ENCODE measurements at regions not wholly inside any gene's neighbourhood (a gene's known extent, or its start where the extent isn't known, plus 50 kb on each side); places are given as distances from the start of the nearest gene placed in this dataset.
"Not testable (repeated sequence)": the region's sequence is repeated elsewhere in the genome, so short reads cannot be mapped to it uniquely, and the experiment has no call there.

DNA sequence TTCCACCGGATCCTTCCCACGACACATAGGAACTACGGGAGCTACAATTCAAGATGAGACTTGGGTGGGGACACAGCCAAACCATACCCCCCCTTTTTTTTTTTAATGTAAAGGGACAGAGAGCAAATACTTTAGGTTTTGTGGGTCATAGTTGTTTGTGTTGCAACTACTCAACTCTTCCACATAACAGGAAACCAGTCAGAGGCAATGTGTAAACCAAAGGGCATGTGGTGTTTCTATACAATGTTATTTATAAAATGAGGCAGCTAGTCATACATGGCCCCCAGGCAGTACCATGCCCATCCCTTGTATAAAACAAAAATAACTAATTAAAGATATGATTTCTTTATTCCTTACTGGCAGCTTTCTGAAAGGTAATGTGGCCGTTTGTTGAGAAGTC, 845.4 kb upstream of the ADAMTS5 start:
- DNase-seq: no peak

DNA sequence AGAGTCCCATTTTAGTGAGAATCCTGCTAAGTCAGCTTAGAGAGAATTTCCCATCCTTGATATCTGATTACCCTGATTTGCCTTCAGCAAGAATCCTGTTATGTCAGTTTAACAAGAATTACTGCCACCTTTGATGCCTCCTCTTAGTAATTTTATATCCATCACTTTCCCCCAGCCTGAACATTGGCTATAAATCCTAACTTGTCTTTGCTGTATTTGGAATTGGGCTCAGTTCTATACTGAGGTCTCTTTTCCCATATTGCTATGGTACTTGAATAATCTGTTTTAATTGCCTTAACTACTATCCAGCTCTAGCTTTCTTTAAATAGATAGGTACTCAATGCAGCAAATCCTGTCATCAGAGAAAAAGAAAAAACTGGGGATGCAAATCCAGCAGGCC, 842.0 kb upstream of the ADAMTS5 start:
- no peak for DNase-seq

DNA sequence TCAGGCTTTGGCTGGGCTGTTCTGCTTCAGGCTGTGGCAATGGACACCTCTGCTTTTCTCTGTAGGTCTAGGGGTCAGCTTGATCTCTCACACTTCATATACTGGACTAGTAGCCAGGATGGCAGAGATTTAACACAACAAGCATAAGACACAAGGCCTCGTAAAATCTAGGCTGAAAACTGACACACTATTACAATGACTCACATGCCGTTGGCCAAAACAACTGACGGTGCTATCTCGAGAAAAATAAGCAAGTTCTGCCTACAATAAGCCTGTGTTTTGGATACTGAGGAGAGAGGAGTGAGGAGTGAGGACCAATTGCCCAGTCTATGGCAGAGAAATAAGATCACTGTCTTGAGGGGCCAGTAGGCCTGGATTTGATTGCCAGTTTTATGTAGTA, 840.7 kb upstream of the ADAMTS5 start:
- no peak for DNase-seq

DNA sequence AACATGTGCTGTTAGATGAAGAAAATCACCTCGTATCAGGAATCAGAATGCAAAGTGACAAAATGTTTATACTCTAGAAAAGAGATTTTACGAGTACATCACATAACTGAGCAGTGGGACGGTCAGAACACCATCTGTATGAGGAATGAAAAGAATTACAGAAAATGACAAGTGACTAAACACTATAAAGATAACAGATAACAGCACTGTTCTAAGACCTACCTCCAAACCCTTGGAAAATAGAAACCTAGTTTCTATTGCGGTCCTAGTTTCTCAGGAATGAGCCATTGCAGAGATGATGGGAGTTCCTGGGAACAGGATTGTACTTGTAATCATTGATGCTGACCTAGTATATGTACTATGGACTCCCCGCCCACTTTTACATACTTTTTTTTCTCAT, 839.4 kb upstream of the ADAMTS5 start:
- DNase-seq: no peak

DNA sequence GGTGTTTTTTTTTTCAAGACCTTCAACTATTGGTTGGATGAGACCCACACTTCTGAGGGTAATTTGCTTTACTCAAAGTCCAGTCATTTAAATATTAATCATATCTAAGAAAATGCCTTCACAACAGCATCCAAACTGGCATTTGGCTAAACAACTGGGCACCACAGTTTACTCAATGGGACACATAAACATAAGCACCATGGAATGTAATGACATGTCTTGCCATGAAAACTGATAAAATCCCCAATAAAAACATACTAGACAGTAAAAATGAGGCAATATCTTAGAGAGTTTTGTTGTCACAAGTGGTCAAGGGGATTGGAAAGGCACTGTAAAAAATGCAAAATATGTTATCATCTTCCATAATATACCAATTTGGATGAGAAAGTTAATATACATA, 838.8 kb upstream of the ADAMTS5 start:
- no peak for DNase-seq

DNA sequence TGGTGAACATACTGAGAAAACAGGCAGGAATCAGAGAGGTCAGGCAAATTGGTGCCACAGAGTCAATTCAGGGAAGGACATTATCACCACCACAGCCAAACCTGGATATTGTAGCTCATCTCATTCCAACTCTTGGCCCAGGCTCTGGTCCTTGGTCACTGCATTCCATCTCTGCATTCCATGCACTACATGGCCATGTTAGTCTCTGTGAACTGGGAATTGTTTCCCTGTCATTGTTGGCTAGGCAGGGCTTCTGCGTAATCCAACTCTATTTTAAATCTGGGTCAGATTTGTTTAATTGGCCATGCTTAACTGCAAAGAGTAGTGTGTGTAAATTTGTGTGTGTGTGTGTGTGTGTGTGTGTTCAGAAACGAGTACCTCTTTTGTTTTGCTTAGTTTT, 837.6 kb upstream of the ADAMTS5 start:
- no peak for DNase-seq

DNA sequence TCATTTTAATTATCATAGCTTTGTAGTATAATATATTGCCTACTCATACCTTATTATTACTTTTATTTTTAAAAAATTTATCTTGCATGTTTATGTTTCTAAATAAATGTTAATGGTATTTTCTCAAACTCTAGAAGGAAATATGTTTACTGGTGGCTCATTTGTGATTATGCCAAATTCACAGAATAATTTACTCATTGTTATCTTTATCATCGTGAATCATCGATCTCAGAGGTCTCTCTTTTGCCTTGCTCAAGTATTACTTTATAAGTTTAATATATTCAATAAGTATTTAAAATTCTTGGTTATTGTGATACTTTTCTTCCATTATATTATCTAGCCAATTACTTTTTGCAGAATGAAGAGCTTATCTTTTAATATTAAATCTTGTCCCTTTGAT, 836.7 kb upstream of the ADAMTS5 start:
- no peak for DNase-seq

DNA sequence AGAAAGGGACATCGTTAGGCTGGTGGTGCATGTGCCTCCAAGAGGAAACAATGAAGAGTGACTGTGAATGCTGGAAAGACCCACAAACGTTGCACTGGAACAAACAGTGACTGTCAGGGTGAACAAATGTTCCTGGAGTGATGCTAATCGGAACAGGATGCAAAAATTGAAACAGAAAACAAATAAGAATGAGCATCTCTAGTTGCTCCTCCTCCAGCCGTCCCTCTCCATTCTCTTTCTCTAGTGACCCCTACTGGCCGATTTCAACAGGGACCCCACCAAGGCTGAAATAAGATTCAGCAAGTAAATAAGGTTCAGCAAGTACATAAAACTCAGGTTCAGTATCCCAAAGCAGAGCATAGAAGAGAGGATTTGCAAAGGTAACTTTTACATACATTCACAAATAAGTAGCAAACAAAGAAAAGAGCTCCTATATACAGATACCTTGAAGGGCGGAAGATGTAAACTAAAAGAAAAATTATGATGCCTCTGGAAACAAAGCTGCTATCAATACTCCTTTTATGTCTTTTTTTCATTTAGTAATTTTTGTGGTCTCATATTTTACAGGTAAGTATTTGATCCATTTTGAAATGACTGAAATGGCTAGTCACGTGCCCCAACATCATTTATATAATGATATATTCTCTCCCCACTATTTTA, 836.1 kb upstream of the ADAMTS5 start:
- peak; percentile 39 for DNase-seq

DNA sequence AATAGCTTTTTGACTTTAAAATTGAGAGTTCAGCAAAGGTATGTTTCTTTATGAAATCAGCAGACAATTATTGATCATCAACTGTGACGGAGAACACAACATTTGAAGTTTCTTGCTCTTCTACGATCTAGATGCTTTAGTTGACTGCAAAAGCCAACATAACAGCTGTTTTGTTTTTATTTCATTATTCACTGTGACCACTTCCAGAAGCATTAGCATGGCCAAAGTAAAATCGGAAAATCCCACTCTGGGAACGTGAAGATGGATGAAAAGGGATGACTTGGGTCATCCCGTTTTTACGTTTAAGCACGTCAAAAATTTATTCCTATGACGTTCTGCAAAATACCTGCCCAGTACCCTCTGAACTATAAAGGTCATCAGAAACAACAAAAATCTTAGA, 833.0 kb upstream of the ADAMTS5 start:
- no peak for DNase-seq

DNA sequence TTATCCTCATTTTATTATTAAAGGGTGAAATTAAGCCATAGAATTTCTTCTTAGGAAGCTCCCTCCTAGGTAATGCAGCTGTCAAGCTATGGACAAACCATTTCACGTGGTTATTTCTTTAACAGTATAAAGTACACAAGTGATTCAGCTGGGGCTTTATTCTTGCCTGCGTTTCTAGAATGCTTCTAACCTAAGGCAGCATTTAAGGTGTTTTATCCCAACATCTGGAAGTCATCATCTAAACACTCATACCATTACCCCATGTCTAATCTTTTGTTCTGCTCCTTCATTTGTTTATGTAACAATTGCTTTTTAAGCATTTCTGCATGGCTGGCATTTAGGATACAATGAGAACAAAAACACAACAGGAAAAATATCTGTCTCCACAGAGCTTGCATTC, 829.2 kb upstream of the ADAMTS5 start:
- DNase-seq: no peak

DNA sequence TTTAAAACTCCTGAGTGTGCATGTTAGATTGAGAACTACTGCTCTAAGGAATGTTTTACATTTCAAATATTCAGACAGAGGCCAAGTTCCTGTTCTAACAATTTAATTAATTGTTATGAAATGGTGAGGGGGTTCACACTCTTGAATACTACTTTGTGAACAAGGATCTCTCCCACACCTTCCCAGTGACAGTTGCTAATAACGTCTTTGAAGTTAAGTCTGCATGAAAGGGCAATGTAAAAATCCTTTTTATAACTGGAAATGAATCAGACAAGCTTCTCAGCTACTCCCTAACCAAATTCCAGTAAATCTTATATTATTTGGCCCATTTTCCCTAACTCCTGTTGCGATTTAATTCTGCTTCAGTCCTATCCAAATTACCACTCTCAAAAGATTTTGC, 828.5 kb upstream of the ADAMTS5 start:
- DNase-seq: no peak

DNA sequence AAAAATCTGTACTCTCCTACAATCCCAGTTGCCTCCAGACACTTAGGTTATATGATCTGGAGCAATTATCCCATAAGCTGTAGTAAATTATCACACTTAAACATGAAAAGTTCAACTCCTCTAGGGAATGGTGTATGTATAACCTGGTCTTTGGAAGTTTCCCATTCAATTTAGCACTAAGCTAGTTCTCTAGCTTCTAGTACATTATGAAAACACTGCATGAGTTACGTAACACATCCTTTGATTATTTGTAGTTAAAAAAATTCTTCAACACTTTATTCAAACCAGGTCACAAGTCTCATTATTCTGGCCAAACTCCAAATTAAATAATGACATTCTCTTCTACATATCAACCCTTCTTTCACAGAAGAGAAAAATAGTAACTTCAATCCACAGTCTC, 827.0 kb upstream of the ADAMTS5 start:
- no peak for DNase-seq

DNA sequence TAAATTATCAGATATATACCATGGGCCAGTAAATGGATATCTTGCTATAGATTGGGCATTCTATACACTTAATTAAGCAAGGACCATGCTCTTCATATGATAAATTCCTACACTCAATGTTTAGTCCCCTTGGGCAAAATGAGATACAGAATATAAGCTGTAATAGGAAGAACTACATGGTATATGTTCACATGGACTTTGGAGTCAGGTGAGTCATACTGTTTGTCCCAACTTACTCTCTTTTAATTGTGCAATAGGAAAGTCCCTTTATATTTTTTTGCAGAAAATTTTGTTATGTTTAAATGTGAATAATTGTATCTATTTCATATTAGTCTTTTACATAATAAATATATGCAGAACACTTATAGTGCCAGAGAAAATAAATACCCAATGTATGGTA, 820.2 kb upstream of the ADAMTS5 start:
- no peak for DNase-seq

DNA sequence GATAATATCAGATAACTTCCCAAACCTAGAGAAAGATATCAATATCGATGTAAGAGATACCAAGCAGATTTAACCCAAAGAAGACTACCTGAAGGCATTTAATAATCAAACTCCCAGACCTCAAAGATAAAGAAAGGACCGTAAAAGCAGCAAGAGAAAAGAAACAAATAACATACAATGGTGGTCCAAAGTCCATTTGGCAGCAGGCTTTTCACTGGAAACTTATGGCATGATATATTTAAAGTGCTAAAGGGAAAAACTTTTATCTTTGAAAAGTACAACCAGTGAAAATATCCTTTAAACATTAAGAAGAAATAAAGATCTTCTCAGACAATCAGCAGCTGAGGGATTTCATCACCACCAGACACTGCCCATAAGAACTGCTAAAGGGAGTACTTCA, 812.7 kb upstream of the ADAMTS5 start:
- DNase-seq: no peak

DNA sequence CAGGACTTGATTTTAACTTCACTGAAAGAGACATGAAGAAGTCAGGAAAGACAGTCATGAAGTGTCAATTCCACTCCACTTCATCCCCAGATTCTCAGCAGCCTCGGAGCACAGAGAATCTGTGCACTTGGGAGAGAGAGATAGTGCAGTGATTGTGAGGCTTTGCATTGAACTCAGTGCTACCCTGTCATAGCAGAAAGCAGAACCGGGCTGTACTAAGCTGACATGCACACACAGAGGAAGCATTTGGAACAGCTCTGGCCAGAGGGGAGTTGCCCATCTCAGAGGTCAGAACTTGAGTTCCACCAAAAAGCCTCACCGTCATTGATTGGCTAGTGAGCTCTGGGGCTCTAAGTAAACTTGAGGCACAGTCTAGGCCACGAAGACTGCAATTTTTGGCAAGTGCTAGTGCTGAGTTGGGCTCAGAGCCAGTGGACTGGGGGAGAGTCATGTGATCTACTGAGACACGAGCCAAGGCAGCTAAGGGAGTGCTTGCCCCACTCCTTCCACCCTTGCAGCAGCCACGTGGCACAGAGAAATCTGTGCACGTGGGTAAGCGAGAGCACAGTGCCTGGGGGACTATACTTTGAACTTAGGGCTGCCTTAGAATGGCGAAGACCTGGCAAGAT, 810.2 kb upstream of the ADAMTS5 start:
- DNase-seq: no peak

DNA sequence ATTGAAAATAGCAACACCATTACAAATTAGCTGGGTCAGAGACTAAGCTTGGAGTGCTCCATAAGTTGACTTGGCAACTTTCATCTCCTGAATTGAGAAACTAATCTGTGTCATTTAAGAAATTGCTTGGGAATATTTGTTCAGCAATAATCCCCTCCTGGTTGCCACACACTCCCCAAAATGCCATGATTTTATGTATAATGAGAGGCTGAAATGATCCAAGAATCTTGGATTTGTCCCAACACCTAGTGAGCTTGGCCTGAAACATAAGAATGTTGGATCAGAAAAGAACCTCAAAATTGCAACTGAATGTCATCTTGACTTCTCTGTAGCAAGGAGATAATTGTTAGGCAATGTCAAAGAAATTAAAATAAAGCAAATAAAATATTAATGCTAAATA, 805.9 kb upstream of the ADAMTS5 start:
- DNase-seq: no peak

DNA sequence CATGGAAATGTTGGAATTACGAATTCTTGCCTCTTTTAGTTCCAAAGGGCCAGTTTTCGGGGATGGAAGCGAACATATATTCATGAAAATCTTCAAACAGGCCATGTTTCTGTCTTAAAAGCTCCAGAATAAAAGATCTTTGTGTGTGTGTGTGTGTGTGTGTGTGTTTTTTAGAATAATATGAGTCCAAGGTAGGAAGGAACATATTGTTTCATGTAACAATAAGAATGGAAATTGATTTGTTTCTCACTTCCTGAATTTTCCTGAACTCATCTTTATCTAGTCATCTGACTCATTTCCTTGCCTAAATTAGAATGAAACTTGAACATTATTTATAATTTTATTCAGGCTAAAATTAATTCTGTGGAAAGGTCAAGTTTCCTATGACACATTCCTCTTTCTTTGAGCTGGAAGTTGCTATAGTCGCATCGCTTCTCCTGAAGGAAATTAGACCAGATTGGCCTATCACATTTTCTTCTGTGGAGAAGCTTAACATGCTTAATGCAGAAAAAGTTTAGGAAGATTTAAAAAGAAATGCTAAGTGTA, 805.1 kb upstream of the ADAMTS5 start:
- DNase-seq: no peak

DNA sequence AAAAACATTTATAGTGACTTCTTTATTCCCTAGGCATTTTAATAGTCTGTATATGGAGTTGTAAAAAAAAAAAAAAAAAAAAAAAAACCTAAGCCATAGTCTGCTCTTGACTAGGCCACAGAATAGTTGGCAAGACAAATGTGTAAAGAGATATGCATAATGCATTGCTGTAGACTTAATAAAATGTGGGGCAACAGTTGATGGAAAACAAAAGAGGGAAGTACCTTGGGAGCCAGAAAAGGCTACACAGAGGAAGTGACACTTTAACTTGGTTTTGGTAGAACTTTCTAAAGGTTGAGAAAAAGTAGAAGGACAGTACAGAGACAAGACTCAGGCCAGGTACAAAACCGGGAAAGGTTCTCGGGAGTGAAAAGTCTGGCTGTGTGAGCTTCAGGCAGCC, 802.9 kb upstream of the ADAMTS5 start:
- DNase-seq: no peak

DNA sequence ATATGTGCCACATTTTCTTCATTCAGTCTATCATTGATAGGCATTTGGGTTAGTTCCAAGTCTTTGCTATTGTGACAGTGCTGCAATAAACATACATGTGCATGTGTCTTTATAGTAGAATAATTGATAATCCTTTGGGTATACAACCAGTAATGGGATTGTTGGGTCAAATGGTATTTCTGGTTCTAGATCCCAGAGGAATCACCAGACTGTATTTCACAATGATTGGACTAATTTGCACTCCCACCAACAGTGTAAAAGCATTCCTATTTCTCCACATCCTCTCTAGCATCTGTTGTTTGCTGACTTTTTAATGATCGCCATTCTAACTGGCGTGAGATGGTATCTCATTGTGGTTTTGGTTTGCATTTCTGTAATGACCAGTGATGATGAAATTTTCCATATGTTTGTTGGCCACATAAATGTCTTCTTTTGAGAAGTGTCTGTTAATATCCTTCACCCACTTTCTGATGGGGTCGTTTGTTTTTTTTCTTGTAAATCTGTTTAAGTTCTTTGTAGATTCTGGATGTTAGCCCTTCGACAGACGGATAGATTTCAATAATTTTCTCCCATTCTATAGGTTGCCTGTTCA, 801.3 kb upstream of the ADAMTS5 start:
- not testable (repeated sequence) for DNase-seq

DNA sequence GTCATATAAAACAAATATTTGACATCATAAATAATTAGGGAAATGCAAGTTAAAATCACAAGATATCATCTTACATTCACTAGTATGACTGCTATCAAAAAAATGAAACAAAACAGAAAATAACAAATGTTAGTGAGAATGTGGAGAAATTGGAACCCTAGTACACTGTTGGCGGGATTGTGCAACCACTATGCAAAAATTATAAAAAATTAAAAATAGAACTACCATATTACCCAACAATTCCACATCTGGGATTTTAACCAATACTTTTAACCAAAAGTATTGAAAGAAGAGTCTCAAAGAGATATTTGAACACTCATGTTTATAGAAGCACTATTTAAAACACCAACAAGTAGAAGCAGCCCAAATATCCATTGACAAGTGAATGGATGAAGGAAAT, 797.2 kb upstream of the ADAMTS5 start:
- DNase-seq: no peak

DNA sequence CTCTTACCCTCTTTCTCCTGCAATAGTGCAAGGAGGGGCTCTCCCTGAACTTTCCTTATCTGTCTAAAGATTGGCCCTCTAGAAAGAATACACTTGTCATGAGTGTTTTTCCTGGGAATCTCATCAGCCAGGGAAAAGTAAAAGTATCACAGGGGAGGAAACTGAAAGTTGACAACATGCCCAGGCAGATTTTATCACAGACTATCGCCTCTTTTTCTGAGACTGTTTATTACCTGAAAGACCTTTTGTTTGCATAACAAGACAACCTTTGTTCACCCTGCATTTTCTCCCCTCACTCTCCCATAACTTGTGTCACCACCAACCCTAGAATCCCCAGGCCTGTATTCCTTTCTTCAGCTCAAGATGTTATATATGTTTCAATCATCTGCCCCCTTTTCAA, 794.7 kb upstream of the ADAMTS5 start:
- no peak for DNase-seq

DNA sequence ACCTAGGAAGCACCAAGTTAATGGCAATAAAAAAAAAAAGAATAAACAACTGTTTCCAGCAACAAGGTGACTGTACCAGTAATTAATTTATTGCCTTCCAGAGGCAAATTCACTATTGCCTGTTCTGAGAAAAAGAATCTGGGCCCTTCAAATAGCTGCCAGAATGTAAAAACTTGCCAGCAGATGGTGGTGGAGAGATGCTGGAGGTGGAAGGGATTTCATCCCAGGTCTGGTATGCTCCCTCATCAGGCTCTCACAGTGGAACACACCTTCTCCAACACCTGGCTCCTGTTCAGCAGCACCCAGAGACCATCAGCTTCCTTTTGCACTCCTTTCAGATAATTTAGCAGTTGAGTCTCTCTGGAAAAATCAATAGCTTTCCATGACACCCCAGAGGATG, 792.9 kb upstream of the ADAMTS5 start:
- DNase-seq: no peak

DNA sequence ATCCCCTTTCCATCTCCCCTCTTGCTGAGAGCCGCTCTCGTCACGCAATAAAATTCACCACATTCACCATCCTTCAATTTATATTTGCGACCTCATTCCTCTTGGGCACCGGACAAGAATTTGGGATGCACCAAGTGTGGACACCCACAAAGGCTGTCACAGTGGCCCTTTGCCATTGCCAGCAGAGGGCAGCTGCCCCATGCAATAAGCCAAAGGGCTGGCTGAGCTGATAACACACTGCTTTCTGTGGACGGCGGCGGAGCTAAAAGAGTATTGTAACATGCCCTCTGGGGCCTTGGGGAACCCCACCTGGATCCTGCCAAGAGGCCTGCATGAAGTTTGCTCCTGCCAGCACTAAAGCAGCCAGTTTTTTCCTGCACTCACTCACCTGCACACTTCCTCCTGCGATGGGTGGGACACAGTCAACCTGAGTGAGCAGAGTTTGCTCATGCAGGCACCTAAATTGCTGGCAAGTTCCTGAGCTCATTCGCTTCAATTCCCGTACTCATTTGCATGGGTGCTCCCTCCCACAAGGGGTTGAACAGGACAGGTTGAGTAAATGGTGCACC, 792.3 kb upstream of the ADAMTS5 start:
- peak; percentile 8 for DNase-seq

DNA sequence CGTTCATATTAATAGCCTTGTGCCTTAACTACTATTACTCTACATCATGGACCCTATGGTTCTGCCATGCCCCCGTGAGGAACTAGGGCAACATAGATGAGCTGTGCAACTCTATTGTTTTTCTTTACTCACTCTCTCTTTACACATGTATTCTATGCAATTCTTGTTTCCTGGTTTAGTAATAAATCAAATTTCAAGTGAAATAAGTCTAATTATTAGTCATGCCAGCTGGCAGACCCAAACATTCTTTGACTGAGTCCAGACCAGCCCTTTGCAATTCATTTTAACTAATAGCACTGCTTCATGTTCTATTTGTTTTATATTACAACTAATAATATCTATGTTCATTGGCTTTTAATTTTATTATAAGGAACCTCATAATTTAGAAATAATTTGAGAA, 789.3 kb upstream of the ADAMTS5 start:
- DNase-seq: no peak

Measured in occipital lobe (tissue), 1 donor.